ENCODE measurements at regions not wholly inside any gene's neighbourhood (a gene's known extent, or its start where the extent isn't known, plus 50 kb on each side); places are given as distances from the start of the nearest gene placed in this dataset.

DNA sequence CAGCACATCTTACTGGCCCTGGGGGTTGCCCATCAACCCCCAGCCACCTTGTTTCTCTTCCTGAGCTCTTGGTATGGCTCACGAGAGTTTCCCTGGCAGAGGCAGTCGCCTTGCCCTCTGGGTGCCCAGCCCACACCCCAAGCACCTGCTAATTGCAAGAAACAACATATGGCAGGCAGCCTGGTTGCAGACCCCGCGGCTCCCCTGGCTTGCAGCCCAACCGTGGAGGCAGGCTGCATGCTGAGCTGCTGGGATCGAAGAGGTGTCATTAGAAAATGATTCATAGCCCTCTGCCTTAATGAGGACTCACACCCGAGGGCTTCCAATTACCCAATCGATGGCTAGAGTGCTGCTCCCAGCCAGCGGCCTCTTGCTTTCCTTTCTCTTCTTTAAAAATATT, 115.7 kb downstream of the TMEM114 start:
- no peaks in the 10 kb centered on the region; the same call in 1 of the 2 replicates for H3K36me3 ChIP-seq (ENCODE audit: insufficient read depth)

More for the DNA sequence above, 115.7 kb downstream of the TMEM114 start:
- Histone ChIP-seq H3K79me2 (replicated peaks; ENCODE audit: insufficient read depth) (no peaks in the 10 kb centered on the region), H3F3A (replicated peaks; ENCODE audit: low read depth) (no peaks in the 10 kb centered on the region), H3K27ac (ENCODE audit: low read depth) (no peak overlapping the region), H3K4me1 (ENCODE audit: insufficient read depth) (no peaks in the 10 kb centered on the region), H3K9me2 (ENCODE audit: insufficient read depth) (no peaks in the 10 kb centered on the region), H2AFZ (no peak overlapping the region), H3K27me3 (ENCODE audit: insufficient read depth) (peaks cover 3% of the 10 kb centered on the region; the same call in 1 of the 2 replicates), H3K4me2 (no peak overlapping the region), H3K4me3 (no peak overlapping the region), H4K20me1 (replicated peaks; ENCODE audit: insufficient read depth) (no peaks in the 10 kb centered on the region)
- ATAC-seq = no peak
- H3K4me1 Mint-ChIP-seq = no peaks in the 10 kb centered on the region
- no peak overlapping the region for H3K27ac Mint-ChIP-seq
- DNase-seq (ENCODE audit: low spot score) = no peak
- H3K4me3 Mint-ChIP-seq = no peak overlapping the region
- no peaks in the 10 kb centered on the region for H3K27me3 Mint-ChIP-seq (ENCODE audit: insufficient read depth, low read depth, poor library complexity)
- no peaks in the 10 kb centered on the region for H3K9me3 Mint-ChIP-seq
- no peak for TF ChIP-seq NANOG (IDR thresholded peaks at IDR 0.05; ENCODE audit: borderline replicate concordance)
- no peak for TF ChIP-seq EZH2 (IDR thresholded peaks at IDR 0.05; ENCODE audit: low read depth, unreplicated experiment)
- TF ChIP-seq CREB1 (CRISPR knock-in tag; IDR thresholded peaks at IDR 0.05; ENCODE audit: low read depth) = no peak
- TF ChIP-seq ETS1 (IDR thresholded peaks at IDR 0.05) = no peak
- TF ChIP-seq ZNF462 (CRISPR knock-in tag; IDR thresholded peaks at IDR 0.05) = no peak
- TF ChIP-seq EZH2phosphoT487 (IDR thresholded peaks at IDR 0.05; ENCODE audit: unreplicated experiment) = no peak
- TF ChIP-seq POLR2AphosphoS5 (IDR thresholded peaks at IDR 0.05; ENCODE audit: low read depth) = no peak
- TF ChIP-seq JUNB (IDR thresholded peaks at IDR 0.05; ENCODE audit: unreplicated experiment) = no peak
- no peak for TF ChIP-seq ZNF331 (CRISPR knock-in tag; IDR thresholded peaks at IDR 0.05; ENCODE audit: low read depth)
- no peak for TF ChIP-seq ZNF114 (CRISPR knock-in tag; IDR thresholded peaks at IDR 0.05)
- TF ChIP-seq STAT1 (IDR thresholded peaks at IDR 0.05; ENCODE audit: unreplicated experiment) = no peak
- TF ChIP-seq, protein P1, sequence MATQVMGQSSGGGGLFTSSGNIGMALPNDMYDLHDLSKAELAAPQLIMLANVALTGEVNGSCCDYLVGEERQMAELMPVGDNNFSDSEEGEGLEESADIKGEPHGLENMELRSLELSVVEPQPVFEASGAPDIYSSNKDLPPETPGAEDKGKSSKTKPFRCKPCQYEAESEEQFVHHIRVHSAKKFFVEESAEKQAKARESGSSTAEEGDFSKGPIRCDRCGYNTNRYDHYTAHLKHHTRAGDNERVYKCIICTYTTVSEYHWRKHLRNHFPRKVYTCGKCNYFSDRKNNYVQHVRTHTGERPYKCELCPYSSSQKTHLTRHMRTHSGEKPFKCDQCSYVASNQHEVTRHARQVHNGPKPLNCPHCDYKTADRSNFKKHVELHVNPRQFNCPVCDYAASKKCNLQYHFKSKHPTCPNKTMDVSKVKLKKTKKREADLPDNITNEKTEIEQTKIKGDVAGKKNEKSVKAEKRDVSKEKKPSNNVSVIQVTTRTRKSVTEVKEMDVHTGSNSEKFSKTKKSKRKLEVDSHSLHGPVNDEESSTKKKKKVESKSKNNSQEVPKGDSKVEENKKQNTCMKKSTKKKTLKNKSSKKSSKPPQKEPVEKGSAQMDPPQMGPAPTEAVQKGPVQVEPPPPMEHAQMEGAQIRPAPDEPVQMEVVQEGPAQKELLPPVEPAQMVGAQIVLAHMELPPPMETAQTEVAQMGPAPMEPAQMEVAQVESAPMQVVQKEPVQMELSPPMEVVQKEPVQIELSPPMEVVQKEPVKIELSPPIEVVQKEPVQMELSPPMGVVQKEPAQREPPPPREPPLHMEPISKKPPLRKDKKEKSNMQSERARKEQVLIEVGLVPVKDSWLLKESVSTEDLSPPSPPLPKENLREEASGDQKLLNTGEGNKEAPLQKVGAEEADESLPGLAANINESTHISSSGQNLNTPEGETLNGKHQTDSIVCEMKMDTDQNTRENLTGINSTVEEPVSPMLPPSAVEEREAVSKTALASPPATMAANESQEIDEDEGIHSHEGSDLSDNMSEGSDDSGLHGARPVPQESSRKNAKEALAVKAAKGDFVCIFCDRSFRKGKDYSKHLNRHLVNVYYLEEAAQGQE (IDR thresholded peaks at IDR 0.05; ENCODE audit: unreplicated experiment) = no peak
- TF ChIP-seq, protein P2, sequence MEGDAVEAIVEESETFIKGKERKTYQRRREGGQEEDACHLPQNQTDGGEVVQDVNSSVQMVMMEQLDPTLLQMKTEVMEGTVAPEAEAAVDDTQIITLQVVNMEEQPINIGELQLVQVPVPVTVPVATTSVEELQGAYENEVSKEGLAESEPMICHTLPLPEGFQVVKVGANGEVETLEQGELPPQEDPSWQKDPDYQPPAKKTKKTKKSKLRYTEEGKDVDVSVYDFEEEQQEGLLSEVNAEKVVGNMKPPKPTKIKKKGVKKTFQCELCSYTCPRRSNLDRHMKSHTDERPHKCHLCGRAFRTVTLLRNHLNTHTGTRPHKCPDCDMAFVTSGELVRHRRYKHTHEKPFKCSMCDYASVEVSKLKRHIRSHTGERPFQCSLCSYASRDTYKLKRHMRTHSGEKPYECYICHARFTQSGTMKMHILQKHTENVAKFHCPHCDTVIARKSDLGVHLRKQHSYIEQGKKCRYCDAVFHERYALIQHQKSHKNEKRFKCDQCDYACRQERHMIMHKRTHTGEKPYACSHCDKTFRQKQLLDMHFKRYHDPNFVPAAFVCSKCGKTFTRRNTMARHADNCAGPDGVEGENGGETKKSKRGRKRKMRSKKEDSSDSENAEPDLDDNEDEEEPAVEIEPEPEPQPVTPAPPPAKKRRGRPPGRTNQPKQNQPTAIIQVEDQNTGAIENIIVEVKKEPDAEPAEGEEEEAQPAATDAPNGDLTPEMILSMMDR (conservative IDR thresholded peaks at IDR 0.05; ENCODE audit: low read depth in 2 of 2) = no peak
- no peaks in the 10 kb centered on the region for H3K36me3 Mint-ChIP-seq (ENCODE audit: low read depth)

Data from GM23338 (cell line).